Tibial artery (tissue), 4 donors: ENCODE measurements at regions not wholly inside any gene's neighbourhood (a gene's known extent, or its start where the extent isn't known, plus 50 kb on each side); places are given as distances from the start of the nearest gene placed in this dataset.

Experiments used
- DNase-seq, 2 donors: peaks; one replicate each; pipeline ENCODE4 v3.0.0-alpha.2; 2019
- H3K27ac ChIP-seq, 2 donors: fragments of 200-600 bp; sonication (generic) in 1 of 2; 1 replicate in 1 of 2; 2 replicates in 1 of 2; pipeline ENCODE4 v1.5.1; 2018 to 2019; ENCODE audit warnings: mild to moderate bottlenecking in 1 of 2
- H3K27me3 ChIP-seq, 2 donors: fragments of 200-600 bp; sonication (generic) in 1 of 2; one replicate each; pipeline versions ENCODE4 v1.5.1 to v1.6.0; 2016 to 2019
- H3K36me3 ChIP-seq, 3 donors: fragments of 200-600 bp; sonication (generic) in 2 of 3; one replicate each; pipeline ENCODE4 v1.5.1; 2016 to 2019; ENCODE audit warnings: mild to moderate bottlenecking in 2 of 3
- H3K4me1 ChIP-seq, 4 donors: fragments of 200-600 bp; sonication (generic) in 2 of 4; 1 replicate in 3 of 4; 2 replicates in 1 of 4; pipeline ENCODE4 v1.5.1; 2016 to 2019
- H3K4me3 ChIP-seq, 2 donors: fragments of 200-600 bp; sonication (generic) in 1 of 2; 1 replicate in 1 of 2; 2 replicates in 1 of 2; pipeline ENCODE4 v1.5.1; 2018 to 2019; ENCODE audit warnings: mild to moderate bottlenecking in 2 of 2
- H3K9me3 ChIP-seq, 3 donors: fragments of 200-600 bp; sonication (generic) in 1 of 3; one replicate each; pipeline ENCODE4 v1.5.1; 2016 to 2019
- intact Hi-C: fragments of 100-400 bp; cut with DNase I; formaldehyde crosslinking; loops from one replicate; pipeline ENCODE4 v1.15.0; 2023; ENCODE audit warnings: low total_unique reads
- TF ChIP-seq, protein P1 (sequence below), 2 experiments: fragments of 200-600 bp in 1 of 2; fragments of 450-650 bp in 1 of 2; IDR thresholded peaks; one replicate each; pipeline ENCODE4 v1.5.1; 2017 to 2019; ENCODE audit warnings: antibody characterized with exemption in 2 of 2, mild to moderate bottlenecking in 1 of 2, moderate library complexity in 1 of 2

DNA sequence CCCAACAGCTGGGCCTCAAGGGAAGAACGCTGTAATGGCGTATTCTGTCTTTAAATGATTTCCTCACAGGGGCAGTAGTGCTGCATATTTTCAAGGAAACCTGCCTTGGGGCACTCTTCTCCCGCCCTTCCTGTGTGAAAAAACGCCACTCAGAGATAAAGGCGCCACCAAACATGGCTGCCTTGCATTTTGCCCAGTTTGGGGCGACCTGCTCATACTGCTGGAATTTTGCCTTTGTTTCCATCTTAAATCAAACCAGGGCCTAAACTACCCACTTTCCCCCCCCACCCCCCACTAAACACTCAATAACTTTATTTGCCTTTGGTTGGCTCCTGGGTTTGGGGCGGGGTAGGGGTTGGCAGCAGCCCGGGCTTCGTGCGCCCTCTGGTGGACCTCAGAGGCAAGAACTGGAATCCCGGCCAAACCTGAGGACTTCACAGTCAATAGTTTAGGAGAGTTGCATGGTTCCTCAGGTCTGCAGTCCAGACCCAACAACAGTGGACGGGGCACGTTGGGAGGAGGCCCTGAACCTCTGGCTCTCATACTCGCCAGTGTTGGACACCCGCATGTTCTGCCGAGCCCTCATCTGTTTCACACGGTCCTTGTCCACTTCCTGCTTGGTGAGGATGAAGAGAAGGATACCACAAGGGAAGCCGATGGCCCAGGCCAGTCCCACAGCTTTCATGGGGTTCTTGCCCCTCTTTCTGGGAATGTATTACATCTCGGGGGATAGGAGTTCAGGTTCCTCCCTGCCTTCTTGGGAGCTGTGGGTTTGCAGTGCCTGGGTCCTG lies 220.1 kb upstream of the STK26 start:
- no peak overlapping the region for H3K4me3 ChIP-seq
- H3K4me1 ChIP-seq: no peaks in the 10 kb centered on the region
- H3K27me3 ChIP-seq: no peaks in the 10 kb centered on the region
- no peak overlapping the region for H3K27ac ChIP-seq
- no peak for DNase-seq
- TF ChIP-seq, protein P1, sequence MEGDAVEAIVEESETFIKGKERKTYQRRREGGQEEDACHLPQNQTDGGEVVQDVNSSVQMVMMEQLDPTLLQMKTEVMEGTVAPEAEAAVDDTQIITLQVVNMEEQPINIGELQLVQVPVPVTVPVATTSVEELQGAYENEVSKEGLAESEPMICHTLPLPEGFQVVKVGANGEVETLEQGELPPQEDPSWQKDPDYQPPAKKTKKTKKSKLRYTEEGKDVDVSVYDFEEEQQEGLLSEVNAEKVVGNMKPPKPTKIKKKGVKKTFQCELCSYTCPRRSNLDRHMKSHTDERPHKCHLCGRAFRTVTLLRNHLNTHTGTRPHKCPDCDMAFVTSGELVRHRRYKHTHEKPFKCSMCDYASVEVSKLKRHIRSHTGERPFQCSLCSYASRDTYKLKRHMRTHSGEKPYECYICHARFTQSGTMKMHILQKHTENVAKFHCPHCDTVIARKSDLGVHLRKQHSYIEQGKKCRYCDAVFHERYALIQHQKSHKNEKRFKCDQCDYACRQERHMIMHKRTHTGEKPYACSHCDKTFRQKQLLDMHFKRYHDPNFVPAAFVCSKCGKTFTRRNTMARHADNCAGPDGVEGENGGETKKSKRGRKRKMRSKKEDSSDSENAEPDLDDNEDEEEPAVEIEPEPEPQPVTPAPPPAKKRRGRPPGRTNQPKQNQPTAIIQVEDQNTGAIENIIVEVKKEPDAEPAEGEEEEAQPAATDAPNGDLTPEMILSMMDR (IDR thresholded peaks at IDR 0.05): no peak
- intact Hi-C loops: no loop called here
- H3K9me3 ChIP-seq: no peaks in the 10 kb centered on the region
- H3K36me3 ChIP-seq: no peaks in the 10 kb centered on the region

- H3K9me3 ChIP-seq: no peaks in the 10 kb centered on the region
- intact Hi-C loops: no loop called here
- peak in 1 of 2 donors; percentile 65 for DNase-seq
- TF ChIP-seq, protein P1 (IDR thresholded peaks at IDR 0.05): peak in 1 of 2 experiments; percentile 26
- H3K36me3 ChIP-seq: no peaks in the 10 kb centered on the region
- H3K27ac ChIP-seq: no peak overlapping the region
- peaks cover 0 to 3% (median 0%) of the 10 kb centered on the region in 4 donors for H3K4me1 ChIP-seq
- H3K4me3 ChIP-seq: peak overlapping the region; percentile 8 to 25
- H3K27me3 ChIP-seq: no peaks in the 10 kb centered on the region
Observed at GRCh38 chrX:131812847-131813825, 210.0 kb upstream of the STK26 start.

GRCh38 chrX:131816551-131817136 lies 206.5 kb upstream of the STK26 start:
- H3K27me3 ChIP-seq: no peaks in the 10 kb centered on the region
- H3K36me3 ChIP-seq: no peaks in the 10 kb centered on the region
- H3K9me3 ChIP-seq: no peaks in the 10 kb centered on the region
- no peak overlapping the region for H3K4me3 ChIP-seq
- DNase-seq: peak in 1 of 2 donors; percentile 45
- intact Hi-C loops: no loop called here
- H3K27ac ChIP-seq: no peak overlapping the region
- TF ChIP-seq, protein P1 (IDR thresholded peaks at IDR 0.05): peak in 1 of 2 experiments; percentile 37
- H3K4me1 ChIP-seq: peaks cover 0 to 3% (median 0%) of the 10 kb centered on the region in 4 donors

DNA sequence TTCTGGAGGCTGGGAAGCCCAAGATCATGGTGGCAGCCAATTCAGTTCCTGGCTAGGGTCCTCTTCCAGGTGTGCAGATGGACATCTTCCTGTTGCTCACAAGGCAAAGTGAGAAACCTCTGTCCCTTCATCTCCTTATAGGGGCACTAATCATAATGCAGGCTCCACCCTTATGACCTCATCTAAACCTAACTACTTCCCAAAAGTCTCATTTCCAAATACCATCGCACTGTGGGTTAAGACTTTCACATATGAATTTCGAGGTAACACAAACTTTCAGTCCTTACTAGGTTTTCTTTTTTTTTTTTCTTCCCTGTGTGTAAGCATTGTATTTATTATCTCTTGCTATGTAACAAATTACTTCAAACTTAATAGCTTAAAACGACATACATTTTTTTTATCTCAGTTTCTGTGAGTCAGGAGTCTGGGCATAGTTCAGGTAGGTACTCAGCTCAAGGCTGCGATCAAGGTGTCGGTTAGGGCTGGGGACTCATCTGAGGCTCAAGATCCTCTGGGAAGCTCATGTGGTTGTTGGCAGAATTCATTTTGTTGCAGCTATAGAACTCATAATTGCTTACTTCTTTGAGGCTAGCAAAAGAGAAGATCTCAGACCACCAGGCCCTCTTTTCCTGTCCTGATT lies 204.7 kb upstream of the STK26 start:
- H3K27ac ChIP-seq: no peak overlapping the region
- TF ChIP-seq, protein P1 (IDR thresholded peaks at IDR 0.05): no peak
- H3K27me3 ChIP-seq: no peaks in the 10 kb centered on the region
- DNase-seq: no peak
- H3K36me3 ChIP-seq: no peaks in the 10 kb centered on the region
- H3K4me1 ChIP-seq: peaks cover 0 to 3% (median 0%) of the 10 kb centered on the region in 4 donors
- intact Hi-C loops: no loop called here
- no peaks in the 10 kb centered on the region for H3K9me3 ChIP-seq
- H3K4me3 ChIP-seq: no peak overlapping the region
